ENCODE measurements at regions not wholly inside any gene's neighbourhood (a gene's known extent, or its start where the extent isn't known, plus 50 kb on each side); places are given as distances from the start of the nearest gene placed in this dataset.
"Not testable (repeated sequence)": the region's sequence is repeated elsewhere in the genome, so short reads cannot be mapped to it uniquely, and the experiment has no call there.

DNA sequence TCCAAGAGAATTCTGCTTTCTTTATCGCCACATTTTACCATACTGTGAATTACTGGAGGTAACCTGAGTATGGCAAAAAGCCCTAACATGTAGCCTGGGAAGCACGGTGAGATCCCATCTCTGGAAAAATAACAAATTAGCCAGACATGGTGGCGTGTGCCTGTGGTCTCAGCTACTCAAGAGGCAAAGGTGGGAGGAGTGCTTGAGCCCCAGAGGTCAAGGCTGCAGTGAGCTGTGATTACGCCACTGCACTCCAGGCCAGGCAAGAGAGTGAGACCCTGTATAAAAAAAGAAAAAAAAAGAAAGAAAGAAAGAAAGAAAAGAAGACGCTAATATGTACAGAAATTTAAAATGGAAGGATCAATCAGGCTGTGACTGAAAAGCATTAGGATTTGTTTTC, 57.7 kb upstream of the SESTD1 start:
- DNase-seq: no peak

DNA sequence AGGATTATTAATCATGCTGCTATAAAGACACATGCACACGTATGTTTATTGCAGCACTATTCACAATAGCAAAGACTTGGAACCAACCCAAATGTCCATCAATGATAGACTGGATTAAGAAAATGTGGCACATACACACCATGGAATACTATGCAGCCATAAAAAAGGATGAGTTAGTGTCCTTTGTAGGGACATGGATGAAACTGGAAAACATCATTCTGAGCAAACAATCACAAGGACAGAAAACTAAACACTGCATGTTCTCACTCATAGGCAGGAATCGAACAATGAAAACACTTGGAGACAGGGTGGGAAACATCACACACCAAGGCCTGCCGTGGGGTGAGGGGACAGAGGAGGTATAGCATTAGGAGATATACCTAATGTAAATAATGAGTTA, 56.4 kb upstream of the SESTD1 start:
- not testable (repeated sequence) for DNase-seq

DNA sequence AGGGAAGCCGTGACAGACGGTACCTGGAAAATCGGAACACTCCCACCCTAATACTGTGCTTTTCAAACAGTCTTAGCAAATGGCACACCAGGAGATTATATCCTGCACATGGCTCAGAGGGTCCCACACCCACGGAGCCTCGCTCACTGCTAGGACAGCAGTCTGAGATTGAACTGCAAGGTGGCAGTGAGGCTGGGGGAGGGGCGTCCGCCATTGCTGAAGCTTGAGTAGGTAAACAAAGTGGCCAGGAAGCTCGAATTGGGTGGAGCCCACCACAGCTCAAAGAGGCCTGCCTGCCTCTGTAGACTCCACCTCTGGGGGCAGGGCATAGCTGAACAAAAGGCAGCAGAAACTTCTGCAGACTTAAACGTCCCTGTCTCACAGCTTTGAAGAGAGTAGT, 50.1 kb upstream of the SESTD1 start:
- DNase-seq: not testable (repeated sequence)
